MV-4-11 (cell line): ENCODE measurements at regions not wholly inside any gene's neighbourhood (a gene's known extent, or its start where the extent isn't known, plus 50 kb on each side); places are given as distances from the start of the nearest gene placed in this dataset.

Experiments
- DNase-seq: peaks from one replicate; lab custom pipeline; 2025; lab: John Stamatoyannopoulos, UW

DNA sequence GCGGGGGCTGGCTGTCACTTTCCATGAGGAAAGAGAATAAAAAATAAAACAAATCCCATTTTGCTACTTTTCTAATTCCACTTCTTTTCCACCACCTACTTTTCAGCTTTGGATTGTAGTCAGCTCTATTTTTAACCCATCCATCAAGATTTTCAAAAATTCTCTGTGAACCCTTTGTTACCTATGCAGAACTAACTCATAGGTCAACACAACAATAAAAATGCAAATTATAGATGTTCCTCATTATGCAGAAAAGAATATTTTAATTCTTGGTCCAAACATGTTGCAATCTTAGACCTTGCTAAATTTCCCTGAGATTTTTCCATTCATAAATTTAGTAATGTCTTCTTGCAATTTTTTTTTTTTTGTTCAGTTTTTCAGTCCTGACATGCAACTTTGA lies 454.5 kb downstream of the ADAMTS20 start:
- DNase-seq: no peak

DNA sequence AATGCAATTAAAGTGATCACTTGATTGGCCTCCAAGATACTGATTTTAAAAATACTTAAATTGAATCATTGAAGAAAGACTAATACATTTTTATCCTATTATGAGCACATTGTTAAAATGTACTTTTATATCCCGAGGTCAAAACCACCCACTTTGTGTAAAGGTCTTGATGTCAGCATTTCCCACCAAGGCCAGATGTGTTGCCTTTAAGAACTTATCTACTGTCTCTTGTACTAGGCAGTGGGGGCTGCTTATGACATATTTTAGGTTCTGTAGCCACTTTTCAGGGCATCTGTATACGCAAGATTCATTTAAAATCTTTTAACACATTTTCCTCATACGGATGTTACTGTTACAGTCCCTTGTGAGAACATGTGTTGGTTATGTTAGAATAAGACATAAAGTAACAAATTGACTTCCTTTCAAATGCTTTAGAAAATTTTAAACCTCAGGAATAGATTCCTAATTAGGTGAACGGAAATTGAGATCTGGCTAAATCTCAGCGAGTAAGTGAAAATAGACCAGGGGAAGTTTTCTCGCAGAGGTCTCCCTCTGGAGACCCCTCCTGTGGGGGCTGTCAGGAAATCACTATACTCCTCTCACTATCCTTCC lies 456.2 kb downstream of the ADAMTS20 start:
- DNase-seq: no peak

DNA sequence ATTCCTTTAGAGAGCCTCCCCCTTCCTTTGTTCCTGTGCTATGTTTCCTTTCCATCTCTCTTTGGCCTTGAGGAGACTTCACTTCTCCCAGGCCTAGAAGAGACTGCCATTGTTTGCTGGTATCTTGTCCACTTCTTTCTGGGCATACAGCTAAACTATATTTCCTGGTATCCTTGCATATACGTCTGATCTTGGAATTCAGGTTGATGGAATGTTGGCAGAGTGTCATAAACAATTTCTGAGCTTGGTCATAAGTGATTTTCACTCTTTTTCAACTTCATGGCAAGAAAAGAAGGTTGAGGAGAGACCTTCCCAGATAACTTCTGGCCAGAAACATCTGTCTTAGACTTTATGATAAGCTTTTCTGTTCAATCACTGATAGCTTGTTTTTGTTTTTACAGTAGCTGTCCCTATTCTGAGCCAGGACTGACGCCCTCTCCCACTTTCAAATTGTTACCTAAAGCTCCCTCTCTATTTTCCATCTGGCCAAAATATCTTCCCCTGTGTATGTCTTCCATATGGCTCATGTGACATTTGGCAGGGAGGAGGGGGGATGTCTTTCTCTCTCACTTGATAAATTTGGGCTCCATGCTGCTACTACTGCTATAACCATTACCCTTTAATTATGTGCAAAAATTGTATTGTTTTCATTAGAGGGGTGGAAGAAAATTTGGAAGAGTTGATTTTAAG lies 457.0 kb downstream of the ADAMTS20 start:
- no peak for DNase-seq

GRCh38 chr12:43090981-43091380 lies 461.0 kb downstream of the ADAMTS20 start:
- DNase-seq: no peak

- peak; percentile 59 for DNase-seq
These were observed 464.6 kb downstream of the ADAMTS20 start for GRCh38 chr12:43087195-43088091.

DNA sequence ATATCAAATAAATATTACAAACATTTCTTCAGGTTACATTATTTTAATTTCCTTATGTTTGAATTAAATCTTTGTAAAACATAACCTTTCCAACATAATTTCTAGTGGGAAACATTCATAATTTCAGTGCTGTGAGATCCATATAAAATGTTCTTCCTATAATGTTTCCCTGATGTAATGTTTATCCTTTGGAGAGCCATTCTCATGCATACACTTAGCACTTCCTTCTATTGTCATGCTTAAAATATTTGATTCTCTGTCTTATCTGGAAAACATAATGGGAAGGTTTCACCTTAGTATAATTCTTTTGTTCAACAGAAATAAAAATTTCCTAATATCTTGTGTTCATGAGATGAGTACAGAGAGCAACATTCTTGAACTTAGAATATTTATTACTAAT lies 472.5 kb downstream of the ADAMTS20 start:
- no peak for DNase-seq

DNA sequence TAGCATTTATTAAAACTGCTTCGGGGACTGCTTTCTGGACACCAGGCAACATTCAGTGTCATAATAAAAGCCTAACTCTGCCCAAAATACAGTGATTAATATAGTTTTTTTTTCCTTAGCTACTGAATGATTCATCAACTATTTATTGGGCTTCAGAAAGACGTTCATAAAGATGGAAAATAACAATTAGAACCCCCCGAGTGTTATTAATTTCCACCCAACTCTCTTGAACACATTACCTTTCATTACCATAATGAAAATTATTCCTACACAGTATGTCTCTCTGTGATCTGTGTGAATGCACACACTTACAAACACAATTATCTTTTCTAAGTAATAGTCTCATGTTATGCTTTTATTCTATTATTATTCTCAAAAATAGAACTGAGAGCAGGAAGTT lies 473.0 kb downstream of the ADAMTS20 start:
- no peak for DNase-seq

DNA sequence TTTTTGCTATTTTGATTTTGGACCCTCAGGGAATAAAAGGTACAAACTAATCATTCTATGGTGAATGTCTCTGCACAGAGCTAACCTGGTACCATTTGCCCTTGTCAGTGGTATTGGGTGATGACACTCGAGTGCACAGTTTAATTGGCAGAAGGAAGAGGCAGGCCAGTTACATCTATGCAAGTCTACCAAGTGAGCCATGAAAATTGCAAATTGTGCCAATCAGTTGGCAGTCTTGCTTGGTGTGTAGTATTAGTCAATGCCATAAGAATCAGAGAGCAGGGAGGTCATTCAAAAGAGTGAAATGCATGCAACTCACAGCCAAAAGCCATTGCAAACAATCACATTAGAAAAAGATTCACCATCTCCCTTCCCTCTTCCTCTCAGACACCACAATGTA lies 479.6 kb downstream of the ADAMTS20 start:
- DNase-seq: no peak

GRCh38 chr12:43069768-43070221 lies 480.2 kb upstream of the PRICKLE1 start:
- DNase-seq: no peak

- DNase-seq: no peak
These were observed 476.9 kb upstream of the PRICKLE1 start for GRCh38 chr12:43066471-43066870.

GRCh38 chr12:43063650-43064049 lies 474.1 kb upstream of the PRICKLE1 start:
- DNase-seq: no peak

GRCh38 chr12:43062201-43062895 lies 472.8 kb upstream of the PRICKLE1 start:
- no peak for DNase-seq

GRCh38 chr12:43060742-43061141 lies 471.2 kb upstream of the PRICKLE1 start:
- DNase-seq: peak; percentile 50

DNA sequence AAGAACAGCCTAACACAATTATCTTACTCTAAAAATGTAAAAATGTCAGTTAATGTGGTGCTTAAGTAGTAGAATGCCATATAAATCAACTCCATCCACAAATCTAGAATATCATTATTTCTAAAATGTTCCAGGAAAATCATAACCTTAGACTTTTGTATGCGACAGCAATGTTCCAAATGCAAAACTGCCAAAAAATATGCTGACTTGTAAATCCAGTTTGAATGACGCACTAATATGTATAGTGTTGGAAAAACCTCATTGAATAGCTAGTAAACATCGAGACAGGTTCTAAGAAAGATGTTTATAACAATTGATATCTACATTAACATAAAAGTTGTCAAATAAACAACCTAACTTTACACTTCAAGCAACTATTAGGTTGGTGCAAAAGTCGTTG lies 469.1 kb upstream of the PRICKLE1 start:
- DNase-seq: no peak

- no peak for DNase-seq
These were observed 468.0 kb upstream of the PRICKLE1 start for GRCh38 chr12:43057566-43057965.

DNA sequence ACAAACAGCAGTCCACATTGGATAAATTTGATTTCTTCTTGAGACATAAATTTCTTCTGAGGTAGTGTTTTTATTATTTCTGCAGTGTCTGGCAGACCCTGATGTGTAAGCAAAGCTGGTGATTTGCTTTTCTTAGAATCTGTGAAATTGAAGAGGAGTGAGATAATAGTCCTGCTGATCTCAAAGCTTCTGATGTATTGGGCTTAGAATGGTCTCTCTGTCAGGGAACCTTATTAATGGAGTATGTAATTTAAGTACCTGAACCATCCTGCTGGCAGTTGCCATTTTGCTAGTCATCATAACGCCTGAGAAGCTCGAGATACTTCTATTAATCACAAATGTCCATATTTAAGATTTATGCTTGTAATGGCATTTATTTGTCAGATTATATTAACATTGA lies 464.5 kb upstream of the PRICKLE1 start:
- no peak for DNase-seq

DNA sequence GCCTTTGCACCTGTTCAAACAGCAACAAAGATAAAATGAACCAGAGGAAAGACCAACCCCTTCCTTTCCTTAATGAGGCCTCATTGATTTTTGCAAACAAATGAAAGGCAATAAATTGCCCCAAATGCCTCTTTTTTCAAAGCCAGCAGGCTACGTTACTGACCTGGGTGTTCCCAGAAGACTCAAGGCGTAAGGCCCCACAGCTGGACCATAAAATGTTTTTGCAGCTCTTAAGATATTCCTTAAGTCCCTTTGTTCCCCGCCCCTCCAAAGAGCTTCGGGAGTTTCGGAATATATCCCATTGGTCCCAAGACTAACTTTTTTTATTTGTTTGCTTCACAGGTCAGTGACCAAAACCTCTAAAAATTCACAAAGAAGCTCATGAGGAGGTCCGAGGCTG lies 462.9 kb upstream of the PRICKLE1 start:
- DNase-seq: no peak

DNA sequence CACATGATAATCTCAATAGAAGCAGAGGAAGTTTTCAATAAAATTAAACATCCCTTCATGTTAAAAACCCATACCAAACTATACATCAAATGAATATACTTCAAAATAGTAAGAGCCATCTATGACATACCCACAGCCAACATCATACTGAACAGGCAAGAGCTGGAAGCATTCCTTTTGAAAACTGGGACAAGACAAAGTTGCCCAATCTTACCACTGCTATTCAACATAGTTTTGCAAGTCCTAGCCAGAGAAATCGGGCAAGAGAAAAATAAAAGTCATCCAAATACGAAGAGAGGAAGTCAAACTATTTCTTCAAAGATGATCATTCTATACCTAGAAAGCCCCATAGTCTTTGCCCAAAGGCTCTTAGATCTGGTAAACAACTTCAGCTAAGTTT lies 454.7 kb upstream of the PRICKLE1 start:
- no peak for DNase-seq

- DNase-seq: no peak
These were observed 449.4 kb upstream of the PRICKLE1 start for GRCh38 chr12:43038991-43039390.

DNA sequence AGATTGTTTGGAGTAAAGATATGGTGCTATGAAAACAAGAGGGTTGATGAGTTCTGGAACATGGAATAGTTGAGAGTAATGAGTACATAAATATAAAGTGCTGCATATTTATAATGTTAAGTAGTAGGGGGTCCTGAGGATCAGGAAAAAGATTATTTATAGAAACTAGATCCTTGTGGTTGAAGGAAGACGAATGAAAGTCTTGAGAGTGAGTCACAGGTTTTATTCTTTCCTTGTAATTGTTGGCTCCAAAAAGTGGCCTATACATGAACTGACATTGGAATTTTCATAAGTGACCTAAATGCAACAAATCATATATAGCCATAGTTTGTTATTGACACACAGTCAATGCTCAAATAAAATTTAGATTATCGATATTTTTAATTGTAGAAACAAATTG lies 440.4 kb upstream of the PRICKLE1 start:
- no peak for DNase-seq

DNA sequence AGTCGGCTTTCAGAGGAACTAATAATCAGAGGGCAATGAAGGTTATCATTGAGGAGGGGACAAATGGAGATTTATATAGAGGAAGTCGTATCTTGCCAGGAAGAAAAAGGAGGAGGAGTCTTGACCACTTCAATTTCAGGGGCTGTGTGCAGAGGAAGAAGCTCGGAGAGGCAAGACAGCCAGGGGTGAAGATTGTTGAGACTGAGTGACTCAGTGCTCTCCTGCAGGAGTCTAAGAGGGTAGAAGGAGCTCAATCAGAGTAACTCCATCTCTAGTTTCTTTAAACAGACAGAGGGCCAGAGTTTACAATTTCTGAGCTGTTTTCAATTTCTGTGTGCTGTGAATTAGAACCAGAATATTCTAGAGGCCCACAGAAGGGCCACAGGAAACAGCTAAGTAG lies 439.3 kb upstream of the PRICKLE1 start:
- DNase-seq: peak; percentile 48

- DNase-seq: no peak
These were observed 433.3 kb upstream of the PRICKLE1 start for GRCh38 chr12:43022838-43023237.
